Fibroblast of lung (primary cell): ENCODE measurements at regions not wholly inside any gene's neighbourhood (a gene's known extent, or its start where the extent isn't known, plus 50 kb on each side); places are given as distances from the start of the nearest gene placed in this dataset.

ENCODE experiments used
- DNase-seq, 2 donors: peaks; one replicate each; pipeline versions ENCODE4 v3.0.0 to v3.0.0-alpha.2; 2010; ENCODE audit warnings: low read depth in 2 of 2
- H2AFZ ChIP-seq: 2 replicates; pipeline ENCODE4 v1.5.1; 2012; ENCODE audit warnings: low read length, control low read depth, inconsistent platforms
- H3K27ac ChIP-seq: 2 replicates; pipeline ENCODE4 v1.5.1; 2011; ENCODE audit warnings: low read length, control low read depth; ENCODE audit not compliant: insufficient read depth
- H3K27me3 ChIP-seq: 2 replicates; pipeline ENCODE4 v1.5.1; 2011; ENCODE audit warnings: mild to moderate bottlenecking, low read length; ENCODE audit not compliant: control insufficient read depth, insufficient read depth
- H3K36me3 ChIP-seq: 2 replicates; pipeline ENCODE4 v1.5.1; 2011; ENCODE audit warnings: low read length; ENCODE audit not compliant: control insufficient read depth, insufficient read depth
- H3K4me1 ChIP-seq: 2 replicates; pipeline ENCODE4 v1.5.1; 2011; ENCODE audit warnings: low read length; ENCODE audit not compliant: control insufficient read depth, insufficient read depth; ENCODE audit errors: extremely low read depth
- H3K4me2 ChIP-seq: 2 replicates; pipeline ENCODE4 v1.5.1; 2011; ENCODE audit warnings: low read length, control low read depth; ENCODE audit not compliant: insufficient read depth; ENCODE audit errors: extremely low read depth
- H3K4me3 ChIP-seq, 4 experiments: fragments of 200-600 bp in 1 of 4; sonication (generic) in 1 of 4; replicated peaks in 1 of 4; 2 replicates each; pipeline ENCODE4 v1.5.1; 2011 to 2016; ENCODE audit warnings: low read length in 4 of 4, low read depth in 3 of 4, mild to moderate bottlenecking in 3 of 4, control low read depth in 2 of 4, inconsistent platforms in 1 of 4, mixed read lengths in 1 of 4; ENCODE audit not compliant: insufficient read depth in 1 of 4; ENCODE audit errors: control extremely low read depth in 1 of 4
- H3K79me2 ChIP-seq: 2 replicates; pipeline ENCODE4 v1.5.1; 2012; ENCODE audit warnings: mild to moderate bottlenecking, low read length, inconsistent platforms; ENCODE audit not compliant: control insufficient read depth, insufficient read depth
- H3K9ac ChIP-seq: 2 replicates; pipeline ENCODE4 v1.5.1; 2011; ENCODE audit warnings: mild to moderate bottlenecking, low read length, control low read depth; ENCODE audit not compliant: insufficient read depth
- H3K9me3 ChIP-seq: 2 replicates; pipeline ENCODE4 v1.5.1; 2012; ENCODE audit warnings: low read depth, low read length; ENCODE audit not compliant: control insufficient read depth, insufficient read depth
- H4K20me1 ChIP-seq: 2 replicates; pipeline ENCODE4 v1.5.1; 2011; ENCODE audit warnings: low read length; ENCODE audit not compliant: control insufficient read depth, insufficient read depth; ENCODE audit errors: extremely low read depth
- EZH2 ChIP-seq: IDR thresholded peaks from 2 replicates; pipeline ENCODE4 v1.5.1; 2012; ENCODE audit warnings: low read length, control low read depth, mild to moderate bottlenecking; ENCODE audit errors: missing control alignments
- TF ChIP-seq, protein P1 (sequence below), 2 donors: IDR thresholded peaks in 1 of 2; conservative IDR thresholded peaks in 1 of 2; 1 replicate in 1 of 2; 2 replicates in 1 of 2; pipeline ENCODE4 v1.5.1; 2011 to 2012; ENCODE audit warnings: low read length in 2 of 2, control low read depth in 1 of 2, inconsistent platforms in 1 of 2, low read depth in 1 of 2, mild to moderate bottlenecking in 1 of 2

GRCh38 chr3:55369141-55369847, 117.8 kb downstream of the WNT5A start:
- Histone ChIP-seq H3K9me3 (no peaks in the 10 kb centered on the region), H3K27me3 (no peaks in the 10 kb centered on the region), H3K9ac (no peak overlapping the region), H3K27ac (no peak overlapping the region), H3K4me1 (no peaks in the 10 kb centered on the region), H4K20me1 (no peaks in the 10 kb centered on the region), H2AFZ (no peak overlapping the region), H3K4me3 (no peak overlapping the region), H3K79me2 (no peaks in the 10 kb centered on the region), H3K4me2 (no peak overlapping the region), H3K36me3 (no peaks in the 10 kb centered on the region)
- TF ChIP-seq EZH2, result no peak
- TF ChIP-seq, protein P1, sequence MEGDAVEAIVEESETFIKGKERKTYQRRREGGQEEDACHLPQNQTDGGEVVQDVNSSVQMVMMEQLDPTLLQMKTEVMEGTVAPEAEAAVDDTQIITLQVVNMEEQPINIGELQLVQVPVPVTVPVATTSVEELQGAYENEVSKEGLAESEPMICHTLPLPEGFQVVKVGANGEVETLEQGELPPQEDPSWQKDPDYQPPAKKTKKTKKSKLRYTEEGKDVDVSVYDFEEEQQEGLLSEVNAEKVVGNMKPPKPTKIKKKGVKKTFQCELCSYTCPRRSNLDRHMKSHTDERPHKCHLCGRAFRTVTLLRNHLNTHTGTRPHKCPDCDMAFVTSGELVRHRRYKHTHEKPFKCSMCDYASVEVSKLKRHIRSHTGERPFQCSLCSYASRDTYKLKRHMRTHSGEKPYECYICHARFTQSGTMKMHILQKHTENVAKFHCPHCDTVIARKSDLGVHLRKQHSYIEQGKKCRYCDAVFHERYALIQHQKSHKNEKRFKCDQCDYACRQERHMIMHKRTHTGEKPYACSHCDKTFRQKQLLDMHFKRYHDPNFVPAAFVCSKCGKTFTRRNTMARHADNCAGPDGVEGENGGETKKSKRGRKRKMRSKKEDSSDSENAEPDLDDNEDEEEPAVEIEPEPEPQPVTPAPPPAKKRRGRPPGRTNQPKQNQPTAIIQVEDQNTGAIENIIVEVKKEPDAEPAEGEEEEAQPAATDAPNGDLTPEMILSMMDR (conservative IDR thresholded peaks at IDR 0.05 in 1 of 2, IDR thresholded peaks at IDR 0.05 in 1 of 2; ENCODE audit: low read depth in 1 of 2, low read length in 2 of 2), result no peak
- DNase-seq, result no peak

DNA sequence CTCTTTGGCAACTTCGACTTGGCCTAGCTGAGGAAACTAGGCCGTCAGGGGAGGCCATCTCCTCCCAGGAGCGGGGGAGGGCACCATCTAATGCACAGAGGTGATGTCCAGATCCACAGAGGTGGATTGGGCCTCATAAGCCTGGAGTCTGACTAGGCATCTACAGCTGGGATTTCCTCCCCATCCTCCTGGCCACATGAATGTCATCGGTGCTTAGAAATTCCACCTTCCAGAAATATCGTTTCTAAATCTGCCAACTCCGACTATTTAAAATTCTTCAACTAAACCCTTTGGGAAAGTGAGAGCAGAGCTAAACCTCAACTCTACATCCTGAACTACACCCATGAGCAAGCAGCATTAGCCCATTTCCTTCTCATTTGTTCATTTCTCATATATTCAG, 118.7 kb downstream of the WNT5A start:
- Histone ChIP-seq H3K4me2 (no peak overlapping the region), H3K27ac (no peak overlapping the region), H3K27me3 (no peaks in the 10 kb centered on the region), H3K79me2 (no peaks in the 10 kb centered on the region), H3K9me3 (no peaks in the 10 kb centered on the region), H4K20me1 (no peaks in the 10 kb centered on the region), H3K4me3 (no peak overlapping the region), H3K4me1 (no peaks in the 10 kb centered on the region), H2AFZ (no peak overlapping the region), H3K36me3 (no peaks in the 10 kb centered on the region), H3K9ac (no peak overlapping the region)
- no peak for DNase-seq
- TF ChIP-seq, protein P1 (conservative IDR thresholded peaks at IDR 0.05 in 1 of 2, IDR thresholded peaks at IDR 0.05 in 1 of 2; ENCODE audit: low read depth in 1 of 2, low read length in 2 of 2), result no peak
- TF ChIP-seq EZH2, result no peak

DNA sequence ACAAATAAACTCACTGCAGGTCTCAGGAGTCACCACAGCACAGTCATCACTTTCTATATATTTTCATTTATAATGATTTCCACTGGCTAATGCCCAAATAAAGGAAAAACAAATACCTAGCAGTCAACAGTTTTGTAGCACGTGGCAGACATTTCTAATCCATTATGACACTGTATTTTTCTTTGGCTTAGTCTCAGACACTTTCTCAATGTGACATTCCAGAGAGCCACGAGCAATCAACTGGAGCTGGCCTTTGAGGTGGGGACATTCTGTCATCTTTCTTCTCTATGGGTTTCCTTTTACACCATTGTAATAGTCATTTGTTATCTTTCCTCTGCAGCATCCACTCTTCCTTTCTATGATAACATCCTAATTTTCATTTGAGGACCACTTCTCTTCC, 119.7 kb downstream of the WNT5A start:
- Histone ChIP-seq H2AFZ (no peak overlapping the region), H3K36me3 (no peaks in the 10 kb centered on the region), H3K4me2 (no peak overlapping the region), H3K27me3 (no peaks in the 10 kb centered on the region), H3K79me2 (no peaks in the 10 kb centered on the region), H3K9me3 (no peaks in the 10 kb centered on the region), H3K27ac (no peak overlapping the region), H4K20me1 (no peaks in the 10 kb centered on the region), H3K9ac (no peak overlapping the region), H3K4me1 (no peaks in the 10 kb centered on the region), H3K4me3 (no peak overlapping the region)
- TF ChIP-seq EZH2, result no peak
- no peak for DNase-seq
